Loucy (cell line): ENCODE measurements at regions not wholly inside any gene's neighbourhood (a gene's known extent, or its start where the extent isn't known, plus 50 kb on each side); places are given as distances from the start of the nearest gene placed in this dataset.

ENCODE experiments used
- H2AFZ ChIP-seq: fragments of 200-600 bp; sonication (generic); 2 replicates; pipeline ENCODE4 v1.6.0; 2016; ENCODE audit warnings: antibody characterized with exemption, mild to moderate bottlenecking, low read length, moderate library complexity
- H3F3A ChIP-seq: fragments of 200-600 bp; 2 replicates; pipeline ENCODE4 v1.6.0; 2016; ENCODE audit warnings: antibody characterized with exemption, low read depth, mild to moderate bottlenecking
- H3K27me3 ChIP-seq: fragments of 200-600 bp; sonication (generic); 2 replicates; pipeline ENCODE4 v1.6.1; 2014; ENCODE audit warnings: low read length, mild to moderate bottlenecking; ENCODE audit not compliant: insufficient read depth, poor library complexity, severe bottlenecking
- H3K36me3 ChIP-seq: fragments of 200-600 bp; sonication (generic); 2 replicates; pipeline ENCODE4 v1.6.1; 2016; ENCODE audit warnings: low read length; ENCODE audit not compliant: insufficient read depth
- H3K4me1 ChIP-seq: fragments of 200-600 bp; sonication (generic); 2 replicates; pipeline ENCODE4 v1.5.1; 2014; ENCODE audit warnings: low read length, mild to moderate bottlenecking; ENCODE audit not compliant: insufficient read depth, poor library complexity, severe bottlenecking
- H3K4me2 ChIP-seq: fragments of 200-600 bp; sonication (generic); 2 replicates; pipeline ENCODE4 v1.6.0; 2014; ENCODE audit warnings: antibody characterized with exemption, low read length, low read depth, mild to moderate bottlenecking; ENCODE audit not compliant: poor library complexity, severe bottlenecking
- H3K4me3 ChIP-seq: fragments of 200-600 bp; sonication (generic); 2 replicates; pipeline ENCODE4 v1.5.1; 2014; ENCODE audit warnings: low read length, mild to moderate bottlenecking, mixed read lengths; ENCODE audit not compliant: poor library complexity, severe bottlenecking
- H3K79me2 ChIP-seq: fragments of 200-600 bp; sonication (generic); 2 replicates; pipeline ENCODE4 v1.6.1; 2014; ENCODE audit warnings: low read length; ENCODE audit not compliant: insufficient read depth
- H3K9ac ChIP-seq: fragments of 200-600 bp; sonication (generic); 2 replicates; pipeline ENCODE4 v1.6.0; 2014; ENCODE audit warnings: mild to moderate bottlenecking, low read depth, low read length, moderate library complexity; ENCODE audit not compliant: poor library complexity, severe bottlenecking
- H3K9me2 ChIP-seq: fragments of 200-600 bp; sonication (generic); replicated peaks from 2 replicates; pipeline ENCODE4 v1.6.1; 2016; ENCODE audit warnings: low read depth, low read length, mixed read lengths
- H3K9me3 ChIP-seq: fragments of 200-600 bp; sonication (generic); 2 replicates; pipeline ENCODE4 v1.6.1; 2014; ENCODE audit warnings: mild to moderate bottlenecking, antibody characterized with exemption, low read length, low read depth; ENCODE audit not compliant: insufficient read depth
- H4K20me1 ChIP-seq: fragments of 200-600 bp; sonication (generic); 2 replicates; pipeline ENCODE4 v1.6.0; 2014; ENCODE audit warnings: antibody characterized with exemption, low read length, mild to moderate bottlenecking; ENCODE audit not compliant: insufficient read depth, poor library complexity, severe bottlenecking
- CTCF ChIP-seq: fragments of 200-600 bp; sonication (generic); conservative IDR thresholded peaks from 2 replicates; pipeline ENCODE4 v1.5.1; 2014; ENCODE audit warnings: mild to moderate bottlenecking, antibody characterized with exemption, low read length
- EZH2phosphoT487 ChIP-seq: fragments of 200-600 bp; IDR thresholded peaks from 2 replicates; pipeline ENCODE4 v1.6.1; 2018; ENCODE audit warnings: antibody characterized with exemption, mild to moderate bottlenecking, moderate library complexity, borderline replicate concordance

GRCh38 chr4:137455647-137456321 lies 76.5 kb downstream of the PCDH18 start:
- H3K4me3 ChIP-seq: no peak overlapping the region
- no peaks in the 10 kb centered on the region for H3K9me2 ChIP-seq
- H3K36me3 ChIP-seq: no peaks in the 10 kb centered on the region
- H3F3A ChIP-seq: no peaks in the 10 kb centered on the region
- no peaks in the 10 kb centered on the region for H3K79me2 ChIP-seq
- H3K9me3 ChIP-seq: no peaks in the 10 kb centered on the region
- H3K4me1 ChIP-seq: no peaks in the 10 kb centered on the region
- H4K20me1 ChIP-seq: no peaks in the 10 kb centered on the region
- no peak overlapping the region for H3K4me2 ChIP-seq
- H3K9ac ChIP-seq: no peak overlapping the region
- TF ChIP-seq EZH2phosphoT487 (no peak), CTCF (no peak)
- no peak overlapping the region for H2AFZ ChIP-seq
- no peaks in the 10 kb centered on the region for H3K27me3 ChIP-seq

DNA sequence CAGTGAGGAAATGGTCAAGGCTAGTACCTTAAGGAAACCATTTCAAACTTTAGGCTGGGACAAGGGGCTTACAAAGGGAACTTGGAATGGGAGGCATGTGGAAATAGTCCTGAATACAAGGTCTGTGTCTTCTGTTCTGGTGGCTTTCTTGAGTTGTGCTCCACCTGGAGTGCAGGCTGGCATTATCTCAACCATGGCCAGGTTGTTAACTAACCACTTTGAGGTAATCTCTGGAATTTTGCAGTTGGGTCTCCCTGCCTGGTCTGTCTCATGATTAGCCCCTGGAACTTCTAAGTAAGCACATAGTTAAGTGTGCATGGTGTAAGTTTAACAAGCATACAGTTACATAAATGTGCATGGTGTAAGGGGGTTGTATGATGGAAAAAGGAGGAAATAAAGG lies 77.5 kb downstream of the PCDH18 start:
- Histone ChIP-seq H3K9me3 (no peaks in the 10 kb centered on the region), H3K9ac (no peak overlapping the region), H3F3A (no peaks in the 10 kb centered on the region), H3K4me2 (no peak overlapping the region), H3K9me2 (no peaks in the 10 kb centered on the region), H2AFZ (no peak overlapping the region), H3K4me3 (no peak overlapping the region), H4K20me1 (no peaks in the 10 kb centered on the region), H3K36me3 (no peaks in the 10 kb centered on the region), H3K79me2 (no peaks in the 10 kb centered on the region), H3K4me1 (no peaks in the 10 kb centered on the region), H3K27me3 (no peaks in the 10 kb centered on the region)
- TF ChIP-seq CTCF (no peak), EZH2phosphoT487 (no peak)

DNA sequence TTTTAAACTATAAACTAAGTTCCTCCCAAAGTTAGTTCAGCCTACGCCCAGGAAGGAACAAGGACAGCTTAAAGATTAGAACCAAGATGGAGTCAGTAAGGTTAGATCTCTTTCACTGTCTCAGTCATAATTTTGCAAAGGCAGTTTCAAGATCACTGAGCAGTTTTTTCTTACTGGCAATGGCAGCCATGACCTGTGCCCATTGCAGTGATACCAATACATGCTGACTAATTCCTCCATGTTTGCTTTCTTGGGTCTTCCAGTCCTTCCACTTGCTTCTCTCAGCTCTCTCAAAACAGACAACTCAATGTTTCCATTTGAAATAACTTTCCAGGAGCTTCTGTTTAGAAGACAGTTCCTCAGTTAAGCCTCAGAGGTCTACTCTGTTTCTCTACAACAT lies 79.5 kb downstream of the PCDH18 start:
- Histone ChIP-seq H2AFZ (no peak overlapping the region), H3K36me3 (no peaks in the 10 kb centered on the region), H3K9me2 (no peaks in the 10 kb centered on the region), H3K79me2 (no peaks in the 10 kb centered on the region), H3K4me3 (no peak overlapping the region), H3K9me3 (no peaks in the 10 kb centered on the region), H4K20me1 (no peaks in the 10 kb centered on the region), H3F3A (no peaks in the 10 kb centered on the region), H3K27me3 (no peaks in the 10 kb centered on the region), H3K4me1 (no peaks in the 10 kb centered on the region), H3K4me2 (no peak overlapping the region), H3K9ac (no peak overlapping the region)
- TF ChIP-seq CTCF (no peak), EZH2phosphoT487 (no peak)
